GDM1 (cell line): ENCODE measurements at regions not wholly inside any gene's neighbourhood (a gene's known extent, or its start where the extent isn't known, plus 50 kb on each side); places are given as distances from the start of the nearest gene placed in this dataset.

Experiments used
- DNase-seq: peaks from one replicate; lab custom pipeline; 2025; lab: John Stamatoyannopoulos, UW

GRCh38 chr12:24278832-24279231 lies 329.4 kb upstream of the SOX5 start:
- DNase-seq: no peak

GRCh38 chr12:24270965-24271364 lies 321.5 kb upstream of the SOX5 start:
- no peak for DNase-seq

GRCh38 chr12:24270464-24270863 lies 321.0 kb upstream of the SOX5 start:
- DNase-seq: no peak

GRCh38 chr12:24268663-24269186 lies 319.3 kb upstream of the SOX5 start:
- no peak for DNase-seq

GRCh38 chr12:24266982-24267381 lies 317.5 kb upstream of the SOX5 start:
- no peak for DNase-seq

GRCh38 chr12:24256684-24257083 lies 307.2 kb upstream of the SOX5 start:
- no peak for DNase-seq

- DNase-seq: no peak
Measured at GRCh38 chr12:24255920-24256665, 306.6 kb upstream of the SOX5 start.

GRCh38 chr12:24252602-24253001 lies 303.1 kb upstream of the SOX5 start:
- no peak for DNase-seq

GRCh38 chr12:24246934-24247333 lies 297.5 kb upstream of the SOX5 start:
- DNase-seq: no peak

GRCh38 chr12:24246376-24246775 lies 296.9 kb upstream of the SOX5 start:
- DNase-seq: no peak

GRCh38 chr12:24244801-24245200 lies 295.3 kb upstream of the SOX5 start:
- DNase-seq: no peak

GRCh38 chr12:24244231-24244630 lies 294.8 kb upstream of the SOX5 start:
- no peak for DNase-seq

GRCh38 chr12:24240707-24241106 lies 291.2 kb upstream of the SOX5 start:
- no peak for DNase-seq

GRCh38 chr12:24233519-24234246 lies 284.2 kb upstream of the SOX5 start:
- no peak for DNase-seq

- DNase-seq: no peak
Measured at GRCh38 chr12:24232531-24232930, 283.1 kb upstream of the SOX5 start.

- no peak for DNase-seq
Measured at GRCh38 chr12:24231298-24231697, 281.8 kb upstream of the SOX5 start.

- no peak for DNase-seq
Measured at GRCh38 chr12:24230061-24230701, 280.7 kb upstream of the SOX5 start.

- DNase-seq: no peak
Measured at GRCh38 chr12:24229031-24229700, 279.7 kb upstream of the SOX5 start.

GRCh38 chr12:24228371-24228770 lies 278.9 kb upstream of the SOX5 start:
- no peak for DNase-seq

- no peak for DNase-seq
Measured at GRCh38 chr12:24227551-24227950, 278.1 kb upstream of the SOX5 start.

GRCh38 chr12:24226745-24227350 lies 277.4 kb upstream of the SOX5 start:
- peak; percentile 74 for DNase-seq

GRCh38 chr12:24224401-24224800 lies 274.9 kb upstream of the SOX5 start:
- DNase-seq: no peak
